H9 (cell line): ENCODE measurements at regions not wholly inside any gene's neighbourhood (a gene's known extent, or its start where the extent isn't known, plus 50 kb on each side); places are given as distances from the start of the nearest gene placed in this dataset.

Experiments
- DNase-seq: peaks from one replicate; pipeline ENCODE4 v3.0.0-alpha.2; 2017
- H2AFZ ChIP-seq: one replicate; pipeline ENCODE4 v1.6.1; 2013; ENCODE audit warnings: mild to moderate bottlenecking, low read length, control low read depth, moderate library complexity
- H2AK5ac ChIP-seq: 2 replicates; pipeline ENCODE4 v1.6.1; 2013; ENCODE audit warnings: low read length, control low read depth, mixed read lengths; ENCODE audit not compliant: insufficient read length
- H2BK120ac ChIP-seq: one replicate; pipeline ENCODE4 v1.6.1; 2013; ENCODE audit warnings: low read depth, mild to moderate bottlenecking, low read length, control low read depth, inconsistent platforms; ENCODE audit not compliant: poor library complexity, severe bottlenecking
- H2BK12ac ChIP-seq: 2 replicates; pipeline ENCODE4 v1.6.1; 2013; ENCODE audit warnings: low read length, control low read depth, mixed read lengths, low read depth; ENCODE audit not compliant: insufficient read length
- H2BK15ac ChIP-seq: 2 replicates; pipeline ENCODE4 v1.6.1; 2013; ENCODE audit warnings: low read depth, low read length, control low read depth
- H2BK20ac ChIP-seq: one replicate; pipeline ENCODE4 v1.6.1; 2013; ENCODE audit warnings: low read depth, mild to moderate bottlenecking, low read length, control low read depth, inconsistent platforms; ENCODE audit not compliant: poor library complexity, severe bottlenecking
- H2BK5ac ChIP-seq: 2 replicates; pipeline ENCODE4 v1.6.1; 2013; ENCODE audit warnings: low read length, control low read depth, mixed read lengths; ENCODE audit not compliant: insufficient read length
- H3K14ac ChIP-seq: 2 replicates; pipeline ENCODE4 v1.6.1; 2013; ENCODE audit warnings: low read length, control low read depth; ENCODE audit not compliant: insufficient read depth
- H3K18ac ChIP-seq: 2 replicates; pipeline ENCODE4 v1.6.1; 2013; ENCODE audit warnings: low read depth, mild to moderate bottlenecking, mixed read lengths, low read length, control low read depth; ENCODE audit not compliant: insufficient read length
- H3K23ac ChIP-seq: 2 replicates; pipeline ENCODE4 v1.6.1; 2013; ENCODE audit warnings: low read length, control low read depth, mixed read lengths, low read depth; ENCODE audit not compliant: insufficient read length
- H3K23me2 ChIP-seq: 2 replicates; pipeline ENCODE4 v1.6.1; 2013; ENCODE audit warnings: low read depth, mild to moderate bottlenecking, mixed read lengths, low read length, control low read depth; ENCODE audit not compliant: insufficient read length, poor library complexity, severe bottlenecking
- H3K27ac ChIP-seq: 2 replicates; pipeline ENCODE4 v1.5.1; 2013; ENCODE audit warnings: low read length, control low read depth, mixed read lengths, low read depth; ENCODE audit not compliant: insufficient read length
- H3K27me3 ChIP-seq: 2 replicates; pipeline ENCODE4 v1.6.1; 2013; ENCODE audit warnings: low read length, control low read depth, inconsistent platforms; ENCODE audit not compliant: insufficient read depth
- H3K4ac ChIP-seq: 2 replicates; pipeline ENCODE4 v1.6.1; 2013; ENCODE audit warnings: low read depth, mild to moderate bottlenecking, control low read depth, inconsistent platforms, low read length, moderate library complexity
- H3K4me1 ChIP-seq: 2 replicates; pipeline ENCODE4 v1.6.1; 2013; ENCODE audit warnings: low read length, control low read depth, inconsistent platforms; ENCODE audit not compliant: insufficient read depth
- H3K4me2 ChIP-seq: 2 replicates; pipeline ENCODE4 v1.6.1; 2013; ENCODE audit warnings: low read length, control low read depth, mixed read lengths; ENCODE audit not compliant: insufficient read length, insufficient read depth
- H3K56ac ChIP-seq: 2 replicates; pipeline ENCODE4 v1.6.1; 2013; ENCODE audit warnings: low read depth, mild to moderate bottlenecking, mixed read lengths, low read length, control low read depth; ENCODE audit not compliant: insufficient read length
- H3K79me1 ChIP-seq: 2 replicates; pipeline ENCODE4 v1.6.1; 2013; ENCODE audit warnings: low read depth, mild to moderate bottlenecking, moderate library complexity, low read length, control low read depth, inconsistent platforms; ENCODE audit not compliant: insufficient read depth, poor library complexity, severe bottlenecking
- H3K79me2 ChIP-seq: 2 replicates; pipeline ENCODE4 v1.6.1; 2013; ENCODE audit warnings: low read length, control low read depth, inconsistent platforms; ENCODE audit not compliant: insufficient read depth
- H3K9ac ChIP-seq: 2 replicates; pipeline ENCODE4 v1.6.1; 2013; ENCODE audit warnings: low read length, control low read depth, mixed read lengths; ENCODE audit not compliant: insufficient read length; ENCODE audit errors: extremely low read depth
- H3K9me3 ChIP-seq: one replicate; pipeline ENCODE4 v1.6.1; 2013; ENCODE audit warnings: low read depth, low read length, inconsistent platforms; ENCODE audit not compliant: control insufficient read depth
- H3T11ph ChIP-seq: one replicate; pipeline ENCODE4 v1.6.1; 2013; ENCODE audit warnings: mild to moderate bottlenecking, low read length, control low read depth, inconsistent platforms
- H4K20me1 ChIP-seq: one replicate; pipeline ENCODE4 v1.6.1; 2013; ENCODE audit not compliant: control insufficient read depth, insufficient read length, insufficient read depth
- H4K5ac ChIP-seq: 2 replicates; pipeline ENCODE4 v1.6.1; 2013; ENCODE audit warnings: low read depth, mild to moderate bottlenecking, mixed read lengths, low read length, control low read depth; ENCODE audit not compliant: insufficient read length
- H4K8ac ChIP-seq: replicated peaks from 2 replicates; pipeline ENCODE4 v1.6.1; 2013; ENCODE audit warnings: low read length, control low read depth, mixed read lengths, low read depth; ENCODE audit not compliant: insufficient read length
- H4K91ac ChIP-seq: 2 replicates; pipeline ENCODE4 v1.6.1; 2013; ENCODE audit warnings: low read depth, mild to moderate bottlenecking, moderate library complexity, mixed read lengths, low read length, control low read depth; ENCODE audit not compliant: insufficient read length
- H3K27ac Mint-ChIP-seq, 3 experiments: 2 replicates in 2 of 3; 3 replicates in 1 of 3; pipeline ENCODE4 v1.8.0; 2020 to 2021; ENCODE audit warnings: mixed read lengths in 3 of 3, mild to moderate bottlenecking in 1 of 3, moderate library complexity in 1 of 3
- H3K27me3 Mint-ChIP-seq: 2 replicates; pipeline ENCODE4 v1.8.0; 2021; ENCODE audit warnings: low read depth, mild to moderate bottlenecking, moderate library complexity, mixed read lengths
- H3K36me3 Mint-ChIP-seq, 3 experiments: 2 replicates in 2 of 3; 3 replicates in 1 of 3; pipeline ENCODE4 v1.8.0; 2020 to 2021; ENCODE audit warnings: low read depth in 3 of 3, mixed read lengths in 3 of 3; ENCODE audit not compliant: insufficient read depth in 1 of 3
- H3K4me1 Mint-ChIP-seq, 2 experiments: 2 replicates each; pipeline ENCODE4 v1.8.0; 2020; ENCODE audit warnings: mixed read lengths in 2 of 2
- H3K4me3 Mint-ChIP-seq, 2 experiments: 2 replicates in 1 of 2; 3 replicates in 1 of 2; pipeline ENCODE4 v1.8.0; 2020 to 2021; ENCODE audit warnings: mild to moderate bottlenecking in 2 of 2, mixed read lengths in 2 of 2, moderate library complexity in 1 of 2
- H3K9me3 Mint-ChIP-seq, 2 experiments: 2 replicates in 1 of 2; 3 replicates in 1 of 2; pipeline ENCODE4 v1.8.0; 2020; ENCODE audit warnings: mild to moderate bottlenecking in 2 of 2, mixed read lengths in 2 of 2, moderate library complexity in 1 of 2
- CTCF ChIP-seq: fragments of 200-600 bp; sonication (generic); conservative IDR thresholded peaks from 3 replicates; pipeline ENCODE4 v1.8.0; 2021; ENCODE audit warnings: antibody characterized with exemption, mild to moderate bottlenecking
- WGBS: extraction: QIAGEN DNeasy Blood & Tissue Kit; methylation state at CpG from one replicate; pipeline ENCODE4 v1.1.7; 2013; ENCODE audit warnings: missing lambda C conversion rate, low lambda C conversion rate, mixed read lengths; ENCODE audit not compliant: insufficient read length; ENCODE audit errors: extremely low coverage; 5-methylcytosine and 5-hydroxymethylcytosine counted together

GRCh38 chr5:175168882-175169507 is 275.0 kb downstream of the DRD1 start:
- no peaks in the 10 kb centered on the region for H3K4me1 Mint-ChIP-seq
- no peak overlapping the region for H3K9ac ChIP-seq
- H2AK5ac ChIP-seq = no peak overlapping the region
- no peak overlapping the region for H2BK12ac ChIP-seq
- no peak overlapping the region for H3K14ac ChIP-seq
- H3K27ac Mint-ChIP-seq = no peak overlapping the region
- no peak overlapping the region for H4K8ac ChIP-seq
- no peaks in the 10 kb centered on the region for H3K9me3 ChIP-seq
- H3K23me2 ChIP-seq = no peaks in the 10 kb centered on the region
- no peak overlapping the region for H2BK15ac ChIP-seq
- no peak for DNase-seq
- no peak overlapping the region for H2BK120ac ChIP-seq
- no peaks in the 10 kb centered on the region for H3K79me1 ChIP-seq
- H4K91ac ChIP-seq = no peak overlapping the region
- no peaks in the 10 kb centered on the region; a peak in 1 of 7 replicates for H3K36me3 Mint-ChIP-seq
- H3K9me3 Mint-ChIP-seq = no peaks in the 10 kb centered on the region
- no peak overlapping the region for H3K56ac ChIP-seq
- no CpG with 5 or more reads among the region's 8 CpGs for WGBS
- H3T11ph ChIP-seq = no peak overlapping the region
- no peaks in the 10 kb centered on the region for H3K27me3 ChIP-seq
- no peaks in the 10 kb centered on the region for H3K4me1 ChIP-seq
- H3K4me2 ChIP-seq = no peak overlapping the region
- H2BK5ac ChIP-seq = no peak overlapping the region
- H2BK20ac ChIP-seq = no peak overlapping the region
- no peak overlapping the region for H3K4me3 Mint-ChIP-seq
- H3K23ac ChIP-seq = no peak overlapping the region
- H3K27me3 Mint-ChIP-seq = no peaks in the 10 kb centered on the region
- no peak overlapping the region for H3K18ac ChIP-seq
- H3K79me2 ChIP-seq = no peaks in the 10 kb centered on the region
- H4K20me1 ChIP-seq = no peaks in the 10 kb centered on the region
- H2AFZ ChIP-seq = no peak overlapping the region
- H3K4ac ChIP-seq = no peak overlapping the region
- no peak overlapping the region for H4K5ac ChIP-seq
- TF ChIP-seq CTCF = no peak
- no peak overlapping the region for H3K27ac ChIP-seq
